BJ (cell line): ENCODE measurements at regions not wholly inside any gene's neighbourhood (a gene's known extent, or its start where the extent isn't known, plus 50 kb on each side); places are given as distances from the start of the nearest gene placed in this dataset.

ENCODE experiments used
- CTCF ChIA-PET: fragments of 350-600 bp; formaldehyde crosslinking; extraction: SDS; loops from one replicate; lab custom pipeline; 2021; ENCODE audit warnings: antibody characterized with exemption, inconsistent platforms; lab: Yijun Ruan, JAX
- POLR2A ChIA-PET: fragments of 300-600 bp; sonication (Branson Sonifier 250); formaldehyde crosslinking; extraction: SDS; loops from one replicate; lab custom pipeline; 2021; ENCODE audit warnings: antibody characterized with exemption; lab: Charles Lee
- DNase-seq: peaks from one replicate; pipeline ENCODE4 v3.0.0-alpha.2; 2011; ENCODE audit warnings: low read depth
- H3K27me3 ChIP-seq: 2 replicates; pipeline ENCODE4 v1.6.0; 2011; ENCODE audit warnings: low read length; ENCODE audit not compliant: control insufficient read depth, insufficient read depth
- H3K36me3 ChIP-seq: 2 replicates; pipeline ENCODE4 v1.5.1; 2011; ENCODE audit warnings: low read length; ENCODE audit not compliant: control insufficient read depth, insufficient read depth
- H3K4me3 ChIP-seq: 2 replicates; pipeline ENCODE4 v1.5.1; 2011; ENCODE audit warnings: low read depth, mild to moderate bottlenecking, control low read depth, low read length
- TF ChIP-seq, protein P1 (sequence below): IDR thresholded peaks from 2 replicates; pipeline ENCODE4 v1.5.1; 2011; ENCODE audit warnings: low read depth, mild to moderate bottlenecking, control low read depth, inconsistent platforms, low read length, moderate library complexity; ENCODE audit not compliant: insufficient read depth

DNA sequence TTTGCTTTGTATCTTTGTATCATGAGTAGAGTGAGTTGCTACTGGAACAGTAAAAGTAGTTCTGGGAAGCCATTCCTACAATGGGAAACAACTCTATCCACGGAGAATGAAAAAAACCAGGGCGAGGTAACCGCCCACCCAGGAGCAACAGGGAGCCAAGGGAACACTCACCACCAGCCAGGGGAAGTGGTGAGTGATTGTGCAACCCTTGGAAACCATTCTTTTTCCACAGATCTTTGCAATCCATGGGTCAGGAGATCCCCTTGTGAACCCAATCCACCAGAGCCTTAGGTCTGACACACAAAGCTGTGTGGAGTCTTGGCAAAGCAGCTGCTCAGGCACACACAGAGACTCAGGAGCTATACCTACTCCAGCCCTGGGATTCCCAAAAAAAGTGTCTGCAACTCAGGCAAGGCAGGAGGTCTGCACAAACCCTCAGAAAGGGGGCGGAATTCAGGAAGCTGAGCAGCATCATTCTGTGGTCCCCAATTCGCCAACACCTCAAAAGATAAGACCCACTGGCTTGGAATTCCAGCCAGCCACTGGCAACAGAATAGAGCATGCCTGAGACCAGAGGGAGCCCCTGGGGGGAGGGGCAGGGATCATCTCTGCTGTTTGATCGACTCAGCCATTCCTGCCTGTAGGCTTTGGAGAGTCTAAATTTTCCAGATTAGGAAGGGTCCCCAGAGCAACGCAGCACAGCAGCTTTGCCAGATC, 52.1 kb upstream of the PPFIA2 start:
- Histone ChIP-seq H3K4me3 (no peak overlapping the region), H3K27me3 (no peaks in the 10 kb centered on the region), H3K36me3 (no peaks in the 10 kb centered on the region)
- no peak for DNase-seq
- TF ChIP-seq, protein P1, sequence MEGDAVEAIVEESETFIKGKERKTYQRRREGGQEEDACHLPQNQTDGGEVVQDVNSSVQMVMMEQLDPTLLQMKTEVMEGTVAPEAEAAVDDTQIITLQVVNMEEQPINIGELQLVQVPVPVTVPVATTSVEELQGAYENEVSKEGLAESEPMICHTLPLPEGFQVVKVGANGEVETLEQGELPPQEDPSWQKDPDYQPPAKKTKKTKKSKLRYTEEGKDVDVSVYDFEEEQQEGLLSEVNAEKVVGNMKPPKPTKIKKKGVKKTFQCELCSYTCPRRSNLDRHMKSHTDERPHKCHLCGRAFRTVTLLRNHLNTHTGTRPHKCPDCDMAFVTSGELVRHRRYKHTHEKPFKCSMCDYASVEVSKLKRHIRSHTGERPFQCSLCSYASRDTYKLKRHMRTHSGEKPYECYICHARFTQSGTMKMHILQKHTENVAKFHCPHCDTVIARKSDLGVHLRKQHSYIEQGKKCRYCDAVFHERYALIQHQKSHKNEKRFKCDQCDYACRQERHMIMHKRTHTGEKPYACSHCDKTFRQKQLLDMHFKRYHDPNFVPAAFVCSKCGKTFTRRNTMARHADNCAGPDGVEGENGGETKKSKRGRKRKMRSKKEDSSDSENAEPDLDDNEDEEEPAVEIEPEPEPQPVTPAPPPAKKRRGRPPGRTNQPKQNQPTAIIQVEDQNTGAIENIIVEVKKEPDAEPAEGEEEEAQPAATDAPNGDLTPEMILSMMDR, result no peak
- CTCF ChIA-PET, result no interaction called here
- POLR2A ChIA-PET, result no interaction called here

DNA sequence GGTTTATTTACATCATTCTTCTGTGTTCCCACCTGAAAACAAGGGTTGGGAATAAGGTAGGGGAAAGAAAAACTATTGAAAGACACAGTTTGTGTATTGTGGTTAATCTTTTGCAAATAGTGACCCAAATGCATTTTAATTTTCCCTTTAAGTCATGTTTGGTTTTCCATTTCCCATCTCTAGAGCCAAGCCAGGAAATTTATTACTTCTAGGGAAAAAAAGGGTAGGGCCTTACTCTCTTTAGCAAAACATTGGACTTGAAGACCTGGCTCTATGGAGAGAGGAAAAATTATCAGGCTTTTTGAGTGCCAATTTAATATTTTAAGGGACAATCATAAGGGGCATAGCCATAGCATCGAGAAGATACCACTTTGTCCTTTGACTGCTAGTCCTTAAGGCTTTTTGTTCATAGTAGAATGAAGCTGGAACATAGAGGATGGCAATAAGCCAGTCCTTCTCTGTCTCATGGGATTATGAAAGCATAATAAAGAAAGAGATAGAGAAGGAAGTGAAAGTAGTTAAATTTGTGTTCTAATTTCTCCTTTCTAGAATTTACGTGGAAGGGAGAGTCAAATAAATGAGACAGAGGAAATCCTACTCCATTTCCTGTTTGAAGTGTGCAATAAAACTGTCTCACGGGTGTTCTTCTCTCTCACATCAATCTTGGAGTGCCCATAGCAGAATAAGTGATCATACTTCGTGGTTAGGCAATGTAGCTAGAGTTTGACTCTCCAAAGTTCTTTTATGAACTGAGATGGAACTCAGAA, 50.9 kb upstream of the PPFIA2 start:
- DNase-seq, result no peak
- TF ChIP-seq, protein P1, result no peak
- ChIA-PET POLR2A (no interaction called here), CTCF (no interaction called here)
- Histone ChIP-seq H3K27me3 (no peaks in the 10 kb centered on the region), H3K4me3 (no peak overlapping the region), H3K36me3 (no peaks in the 10 kb centered on the region)

DNA sequence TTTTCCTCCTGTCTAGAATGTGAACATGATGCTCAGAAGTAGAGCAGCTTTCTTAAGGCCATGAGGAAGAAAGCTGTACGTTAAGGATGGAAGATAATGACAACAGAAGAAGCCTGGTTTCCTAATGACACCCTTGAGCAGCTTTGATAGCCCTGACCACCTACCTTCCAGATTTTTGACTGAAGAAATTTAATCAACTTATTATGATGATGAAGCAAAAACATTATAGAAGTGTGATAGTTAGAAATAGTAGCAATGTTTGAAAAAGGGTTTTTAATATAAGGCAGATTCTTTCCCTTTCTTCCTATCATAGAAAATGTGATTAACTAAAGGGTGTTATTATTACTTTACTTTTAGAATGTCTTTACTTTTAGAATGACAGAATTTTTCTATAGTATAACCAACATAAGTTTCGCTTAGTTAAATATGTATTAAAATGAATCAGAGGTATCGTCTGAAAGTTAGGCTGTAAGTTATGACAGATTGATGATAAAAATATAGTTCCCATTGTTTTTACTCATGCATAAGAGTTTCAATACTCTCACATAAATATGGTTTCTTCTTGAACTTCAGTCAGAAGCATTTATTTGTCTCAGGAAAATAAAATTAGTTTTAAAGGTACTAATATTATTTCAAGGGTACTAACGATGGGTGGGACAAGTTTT, 50.1 kb upstream of the PPFIA2 start:
- Histone ChIP-seq H3K36me3 (no peaks in the 10 kb centered on the region), H3K4me3 (no peak overlapping the region), H3K27me3 (no peaks in the 10 kb centered on the region)
- POLR2A ChIA-PET, result no interaction called here
- DNase-seq, result no peak
- TF ChIP-seq, protein P1, result no peak
- CTCF ChIA-PET, result interaction anchor here (0.9 kb wide), 1 partner anchor 15 kb away, joined by 3 read pairs; no protein-coding TSS in a partner anchor
